Liver (tissue), 3 donors: ENCODE measurements at regions not wholly inside any gene's neighbourhood (a gene's known extent, or its start where the extent isn't known, plus 50 kb on each side); places are given as distances from the start of the nearest gene placed in this dataset.

Experiments used
- CTCF ChIP-seq: fragments of 150-350 bp; IDR thresholded peaks from 2 replicates; pipeline ENCODE4 v1.5.1; 2017; ENCODE audit warnings: improper control_type of control experiment, low read depth, low read length; ENCODE audit not compliant: missing input control
- FOXA2 ChIP-seq: IDR thresholded peaks from 2 replicates; pipeline ENCODE4 v1.6.1; 2016; ENCODE audit warnings: antibody characterized with exemption
- GABPA ChIP-seq, 2 donors: IDR thresholded peaks in 1 of 2; conservative IDR thresholded peaks in 1 of 2; 2 replicates each; pipeline ENCODE4 v1.6.1; 2016; ENCODE audit warnings: antibody characterized with exemption in 2 of 2, mild to moderate bottlenecking in 1 of 2, moderate library complexity in 1 of 2
- HNF4G ChIP-seq: IDR thresholded peaks from 2 replicates; pipeline ENCODE4 v1.6.1; 2016; ENCODE audit warnings: antibody characterized with exemption
- JUND ChIP-seq, 2 donors: IDR thresholded peaks; 2 replicates each; pipeline ENCODE4 v1.6.1; 2016; ENCODE audit warnings: antibody characterized with exemption in 2 of 2
- MAX ChIP-seq: IDR thresholded peaks from 2 replicates; pipeline ENCODE4 v1.6.1; 2016; ENCODE audit warnings: antibody characterized with exemption
- RAD21 ChIP-seq, 2 donors: IDR thresholded peaks; 2 replicates each; pipeline ENCODE4 v1.6.1; 2016; ENCODE audit warnings: antibody characterized with exemption in 2 of 2, mild to moderate bottlenecking in 2 of 2
- REST ChIP-seq: IDR thresholded peaks from 2 replicates; pipeline ENCODE4 v1.6.1; 2016; ENCODE audit warnings: antibody characterized with exemption, mild to moderate bottlenecking
- YY1 ChIP-seq: IDR thresholded peaks from 2 replicates; pipeline ENCODE4 v1.6.1; 2016; ENCODE audit warnings: antibody characterized with exemption, mild to moderate bottlenecking
- donor health status: healthy.
- donor health status: healthy.

- no peak for TF ChIP-seq REST
- no peak for TF ChIP-seq CTCF
- no peak for TF ChIP-seq MAX
- TF ChIP-seq RAD21 (IDR thresholded peaks at IDR 0.05), result no peak
- TF ChIP-seq JUND (IDR thresholded peaks at IDR 0.05), result no peak
- no peak for TF ChIP-seq FOXA2
- TF ChIP-seq GABPA (IDR thresholded peaks at IDR 0.05 in 1 of 2, conservative IDR thresholded peaks at IDR 0.05 in 1 of 2), result no peak
- TF ChIP-seq HNF4G, result no peak
- TF ChIP-seq YY1, result no peak
Measured at GRCh38 chr11:25593221-25593620, 738.7 kb upstream of the ANO3 start.
